HG03095 (cell line): ENCODE measurements at regions not wholly inside any gene's neighbourhood (a gene's known extent, or its start where the extent isn't known, plus 50 kb on each side); places are given as distances from the start of the nearest gene placed in this dataset.

Experiments used
- ATAC-seq: cut with Tn5 transposase; IDR thresholded peaks from one replicate; pipeline ENCODE4 v1.9.1; 2021; ENCODE audit warnings: moderate library complexity; ENCODE audit not compliant: unreplicated experiment

DNA sequence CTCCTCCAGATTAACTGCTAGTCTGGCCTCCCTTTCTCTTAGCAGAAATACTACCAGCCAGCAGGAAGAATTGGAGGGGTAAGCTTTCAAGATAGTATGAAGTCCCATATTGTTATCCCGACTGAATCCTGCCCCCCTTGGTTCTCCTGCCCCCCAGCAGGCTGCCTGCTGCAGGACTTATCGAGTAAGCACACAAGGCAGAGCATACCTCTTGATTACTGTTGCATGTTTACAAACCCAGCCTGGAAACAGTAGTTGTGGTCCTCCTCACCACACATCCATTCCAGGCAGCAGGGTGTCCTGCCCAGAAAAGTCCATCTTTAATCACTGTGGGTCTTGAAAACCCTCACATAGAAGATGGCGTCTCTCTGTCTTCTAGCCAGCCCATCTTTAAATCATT, 66.8 kb upstream of the PPP2R3A start:
- no peak for ATAC-seq

DNA sequence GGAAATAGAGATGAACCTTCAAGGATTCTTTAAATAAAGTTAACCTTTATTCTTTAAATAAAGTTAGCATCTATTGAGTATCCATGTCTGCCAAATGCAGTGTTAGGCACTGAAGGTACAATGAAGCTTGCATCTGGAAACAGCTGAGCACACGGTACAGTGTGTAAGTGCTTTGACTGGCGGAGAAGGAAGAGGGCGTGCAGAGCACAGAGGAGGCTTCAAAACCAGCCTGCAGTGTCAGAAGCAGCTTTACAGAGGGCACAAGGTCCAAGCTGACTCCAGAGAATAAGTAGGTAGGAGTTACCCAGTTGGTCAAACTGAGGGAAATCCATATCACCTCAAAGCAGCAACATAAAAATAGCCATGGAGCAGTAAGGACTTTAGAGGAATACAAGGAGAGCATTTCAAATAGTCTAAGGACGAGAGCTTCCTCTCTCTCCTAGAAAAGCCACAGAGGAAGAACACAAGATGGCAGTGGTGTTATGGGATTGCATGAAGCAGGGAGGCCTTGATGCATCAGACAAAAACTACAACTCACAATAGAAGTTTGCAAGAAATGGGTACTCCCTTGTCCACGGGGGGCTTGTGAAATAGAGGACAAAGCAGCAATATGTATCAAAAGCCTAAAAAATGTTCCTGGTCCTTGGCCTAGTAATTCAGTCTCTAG, 60.3 kb upstream of the PPP2R3A start:
- ATAC-seq = no peak

DNA sequence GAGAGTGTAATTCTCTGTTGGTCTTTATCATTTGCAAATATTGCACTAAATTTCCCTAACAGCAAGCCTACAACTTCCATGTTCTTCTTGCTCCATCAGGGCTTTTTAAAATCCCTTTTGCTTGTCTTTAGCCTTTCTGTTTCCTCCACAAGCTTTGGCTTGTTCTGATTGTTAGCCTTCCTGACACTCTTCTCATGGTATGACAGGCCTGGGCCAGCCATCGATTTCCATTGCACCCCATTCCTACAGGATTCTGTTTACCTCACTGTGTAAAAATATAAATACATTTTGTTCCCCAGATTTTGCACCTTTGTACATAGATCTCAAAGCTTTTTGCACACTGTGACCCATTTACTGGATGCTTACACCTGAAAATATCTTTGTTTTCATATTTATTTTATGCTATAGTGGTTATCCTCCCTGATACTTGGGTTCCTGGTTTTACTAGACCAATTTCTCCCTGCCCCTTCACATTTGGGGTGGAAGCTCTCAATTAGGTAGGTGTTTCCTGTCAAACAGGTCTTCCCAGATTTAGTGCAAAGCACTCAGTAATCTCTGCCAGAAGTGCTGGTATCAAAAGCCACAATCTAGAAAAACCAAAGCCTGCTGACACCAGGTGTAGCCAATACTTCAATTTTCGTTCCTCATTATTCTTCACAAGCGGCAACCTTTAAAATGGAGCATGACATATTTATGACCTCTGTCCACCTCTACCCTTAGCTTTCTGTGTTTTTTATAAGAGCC, 57.9 kb upstream of the PPP2R3A start:
- ATAC-seq = no peak

DNA sequence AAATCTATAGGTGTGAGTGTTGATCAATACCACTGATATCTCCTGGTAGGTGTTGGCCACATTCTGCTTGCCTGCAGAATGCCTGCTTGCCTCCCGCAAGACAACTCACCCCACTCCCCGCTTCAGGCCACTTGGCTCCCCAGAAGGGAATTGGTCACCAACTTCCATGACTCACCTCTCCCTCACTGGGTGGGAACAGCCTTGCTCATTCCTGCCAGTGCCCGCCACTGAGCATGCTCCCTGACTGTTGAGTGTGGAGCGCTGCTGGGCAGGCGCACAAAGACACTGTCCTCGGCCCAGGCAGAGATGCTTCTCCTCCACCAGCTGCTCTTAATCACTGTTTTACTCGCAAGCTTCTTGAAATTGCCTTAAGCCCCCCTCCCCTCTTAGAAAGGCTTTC, 57.3 kb upstream of the PPP2R3A start:
- ATAC-seq = no peak

DNA sequence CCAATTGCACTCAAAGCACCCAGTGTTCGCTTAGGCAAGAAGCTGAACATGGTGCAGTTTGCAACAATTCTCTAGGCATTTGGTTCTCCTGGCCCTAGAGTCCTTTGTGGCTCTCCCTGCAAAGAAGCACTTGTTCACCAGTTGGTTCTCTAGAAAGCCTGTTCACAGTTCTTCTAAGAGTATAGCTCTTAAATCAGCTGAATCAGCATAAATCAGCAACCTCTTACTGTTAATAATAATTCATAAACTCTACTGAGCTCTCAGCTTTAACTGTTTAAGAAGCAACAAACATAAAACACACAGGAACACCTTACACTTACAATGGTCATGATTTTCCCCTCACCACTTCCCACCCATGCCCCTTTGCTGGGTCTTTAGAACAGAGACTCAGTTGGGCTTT, 56.8 kb upstream of the PPP2R3A start:
- ATAC-seq = no peak

DNA sequence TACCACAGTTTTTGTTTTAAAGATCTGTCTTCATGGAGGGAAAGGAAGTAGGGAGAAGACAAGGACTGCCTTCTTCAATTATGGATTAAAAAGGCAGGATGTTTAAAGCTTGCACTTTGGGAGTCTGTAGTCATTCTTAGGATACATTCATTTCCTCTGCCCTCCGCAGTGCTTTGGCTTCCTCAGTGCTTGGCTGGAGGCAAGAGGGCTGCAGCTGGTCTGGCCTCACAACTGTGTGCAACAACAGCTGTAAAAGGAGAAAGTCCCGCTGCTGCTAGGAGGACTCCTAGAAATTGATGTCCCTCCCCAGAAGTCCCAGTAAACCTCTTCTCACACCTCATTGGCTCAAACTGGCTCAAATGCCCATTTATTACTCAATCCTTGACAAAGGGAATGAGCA, 54.4 kb upstream of the PPP2R3A start:
- ATAC-seq = no peak

DNA sequence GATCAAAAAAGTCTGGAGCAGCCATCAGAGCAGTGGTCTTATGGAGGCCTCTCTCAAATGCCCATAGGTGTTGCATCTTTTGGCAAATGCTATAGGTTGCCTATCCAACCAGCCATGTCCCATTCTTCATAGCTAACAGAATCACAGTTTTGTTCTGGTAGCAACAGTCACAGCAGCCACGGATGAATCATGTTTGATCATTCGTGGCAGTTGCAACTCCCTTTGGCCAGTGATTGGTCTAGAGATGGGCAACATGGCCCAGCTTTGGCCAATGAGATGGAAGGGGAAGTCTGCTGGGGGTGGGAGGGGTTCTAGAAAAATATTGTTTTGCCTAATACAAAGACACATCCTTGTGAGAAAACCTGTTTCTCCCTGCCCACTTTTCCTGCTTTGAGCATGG, 50.3 kb upstream of the PPP2R3A start:
- ATAC-seq = no peak
